ENCODE measurements at regions not wholly inside any gene's neighbourhood (a gene's known extent, or its start where the extent isn't known, plus 50 kb on each side); places are given as distances from the start of the nearest gene placed in this dataset.
"Not testable (repeated sequence)": the region's sequence is repeated elsewhere in the genome, so short reads cannot be mapped to it uniquely, and the experiment has no call there.

DNA sequence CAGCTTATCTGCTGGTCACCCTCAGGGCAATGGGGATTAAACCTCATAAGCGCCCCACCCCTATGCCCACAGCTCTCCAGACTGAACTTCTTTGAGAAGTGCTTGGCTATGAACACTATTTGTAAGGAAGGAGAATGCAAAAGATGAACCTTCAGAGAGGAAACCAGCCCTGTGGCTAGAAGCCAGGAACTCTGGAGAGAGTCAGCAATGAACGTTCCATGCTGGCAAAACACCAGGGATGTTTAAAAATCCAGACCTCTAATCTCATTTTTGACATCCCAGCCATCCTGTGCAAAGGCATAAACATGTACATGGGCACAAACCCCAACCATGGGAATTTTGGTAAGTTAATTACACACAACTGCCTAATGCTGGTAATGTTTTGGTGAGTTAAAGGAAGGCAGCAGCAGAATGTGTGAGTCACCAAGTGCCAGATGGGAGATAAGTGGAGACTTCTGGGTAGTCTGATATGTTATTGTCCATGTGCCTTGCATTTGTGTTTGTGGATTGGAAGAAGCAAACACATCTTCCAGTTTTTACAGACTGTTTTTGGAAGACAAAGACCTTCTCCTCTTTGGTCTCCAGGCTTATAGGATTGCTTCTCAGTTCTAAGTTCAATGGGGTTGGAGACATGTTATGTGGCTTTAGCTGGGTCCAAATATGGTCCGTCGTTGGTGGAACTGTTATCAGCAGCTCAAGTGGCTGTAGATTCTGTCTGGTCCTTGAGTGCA is 174.1 kb upstream of the ETV3 start:
- DNase-seq (ENCODE audit: low spot score): no peak
- H3K27me3 Mint-ChIP-seq (ENCODE audit: unreplicated experiment): no peaks in the 10 kb centered on the region
- no peak overlapping the region for H3K4me3 Mint-ChIP-seq (ENCODE audit: unreplicated experiment)
- H3K4me1 Mint-ChIP-seq (ENCODE audit: unreplicated experiment): peaks cover 12% of the 10 kb centered on the region
- H3K27ac Mint-ChIP-seq (ENCODE audit: unreplicated experiment): no peak overlapping the region
- H3K36me3 Mint-ChIP-seq (ENCODE audit: low read depth, unreplicated experiment): no peaks in the 10 kb centered on the region
- no peaks in the 10 kb centered on the region for H3K9me3 Mint-ChIP-seq (ENCODE audit: unreplicated experiment)
- TF ChIP-seq, protein P1, sequence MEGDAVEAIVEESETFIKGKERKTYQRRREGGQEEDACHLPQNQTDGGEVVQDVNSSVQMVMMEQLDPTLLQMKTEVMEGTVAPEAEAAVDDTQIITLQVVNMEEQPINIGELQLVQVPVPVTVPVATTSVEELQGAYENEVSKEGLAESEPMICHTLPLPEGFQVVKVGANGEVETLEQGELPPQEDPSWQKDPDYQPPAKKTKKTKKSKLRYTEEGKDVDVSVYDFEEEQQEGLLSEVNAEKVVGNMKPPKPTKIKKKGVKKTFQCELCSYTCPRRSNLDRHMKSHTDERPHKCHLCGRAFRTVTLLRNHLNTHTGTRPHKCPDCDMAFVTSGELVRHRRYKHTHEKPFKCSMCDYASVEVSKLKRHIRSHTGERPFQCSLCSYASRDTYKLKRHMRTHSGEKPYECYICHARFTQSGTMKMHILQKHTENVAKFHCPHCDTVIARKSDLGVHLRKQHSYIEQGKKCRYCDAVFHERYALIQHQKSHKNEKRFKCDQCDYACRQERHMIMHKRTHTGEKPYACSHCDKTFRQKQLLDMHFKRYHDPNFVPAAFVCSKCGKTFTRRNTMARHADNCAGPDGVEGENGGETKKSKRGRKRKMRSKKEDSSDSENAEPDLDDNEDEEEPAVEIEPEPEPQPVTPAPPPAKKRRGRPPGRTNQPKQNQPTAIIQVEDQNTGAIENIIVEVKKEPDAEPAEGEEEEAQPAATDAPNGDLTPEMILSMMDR (IDR thresholded peaks at IDR 0.05; ENCODE audit: unreplicated experiment): no peak

DNA sequence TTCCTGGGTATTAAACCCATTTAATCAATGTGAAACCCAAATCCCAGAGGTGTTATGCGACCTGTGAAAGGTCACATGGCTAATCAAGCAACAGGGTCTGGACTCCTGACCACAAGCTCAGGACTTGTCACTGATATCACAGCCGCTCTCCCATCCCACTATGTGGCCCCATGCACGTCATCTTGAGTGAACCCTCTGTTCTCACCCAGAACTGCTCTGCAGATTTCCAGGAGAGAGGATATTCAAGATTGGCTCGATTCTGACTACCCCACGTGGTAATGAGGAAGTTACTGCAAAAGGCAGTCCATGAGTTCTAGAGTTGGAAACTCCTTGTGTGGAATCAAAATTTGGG is 173.5 kb upstream of the ETV3 start:
- H3K27me3 Mint-ChIP-seq (ENCODE audit: unreplicated experiment): no peaks in the 10 kb centered on the region
- TF ChIP-seq, protein P1 (IDR thresholded peaks at IDR 0.05; ENCODE audit: unreplicated experiment): no peak
- H3K4me3 Mint-ChIP-seq (ENCODE audit: unreplicated experiment): no peak overlapping the region
- H3K27ac Mint-ChIP-seq (ENCODE audit: unreplicated experiment): no peak overlapping the region
- H3K4me1 Mint-ChIP-seq (ENCODE audit: unreplicated experiment): peaks cover 12% of the 10 kb centered on the region
- no peaks in the 10 kb centered on the region for H3K9me3 Mint-ChIP-seq (ENCODE audit: unreplicated experiment)
- H3K36me3 Mint-ChIP-seq (ENCODE audit: low read depth, unreplicated experiment): no peaks in the 10 kb centered on the region
- DNase-seq (ENCODE audit: low spot score): no peak

DNA sequence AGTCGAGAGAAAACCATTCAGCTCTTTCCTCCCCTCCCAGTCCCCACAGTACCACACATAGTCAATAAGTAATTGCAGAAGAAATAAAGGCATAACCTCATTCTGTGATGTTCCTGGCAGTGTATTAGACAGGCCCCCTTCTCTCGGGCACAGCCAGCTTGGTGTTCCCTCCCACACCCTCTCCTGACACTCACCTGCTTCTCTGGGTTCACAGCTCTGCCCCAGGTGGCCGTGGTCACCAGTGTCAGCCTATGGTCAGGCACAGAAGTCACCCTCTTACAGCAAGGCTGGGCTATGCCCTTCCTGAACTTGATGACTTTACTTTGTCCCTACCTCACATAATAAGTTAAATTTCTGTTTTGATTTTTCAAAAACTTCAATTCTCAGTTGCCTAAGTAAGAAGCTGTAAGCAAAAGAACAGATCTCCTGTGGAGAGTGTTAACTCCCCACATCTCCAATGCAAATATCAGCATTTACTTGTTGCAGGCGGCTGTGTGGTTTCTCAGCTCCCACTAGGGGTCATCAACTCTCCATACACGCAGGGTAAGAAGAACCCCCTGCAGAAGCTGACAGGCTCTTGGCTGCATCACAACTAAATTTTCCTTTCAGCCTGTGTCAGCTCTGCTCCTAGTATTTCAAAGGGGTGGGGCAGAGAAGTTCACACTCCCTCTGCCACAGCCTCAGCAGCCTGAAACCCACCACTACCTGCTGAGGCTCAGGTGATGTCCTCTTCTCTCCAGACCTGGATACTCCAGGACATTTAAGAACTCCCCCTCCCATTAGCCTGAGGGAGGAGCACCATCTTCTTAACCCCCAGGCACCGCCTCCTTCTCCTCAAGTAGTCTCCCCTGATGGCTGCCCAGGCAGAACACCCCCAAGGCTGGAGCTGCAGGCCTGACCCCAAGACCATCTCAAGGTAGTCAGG is 172.9 kb upstream of the ETV3 start:
- not testable (repeated sequence) for H3K9me3 Mint-ChIP-seq (ENCODE audit: unreplicated experiment); H3K27me3 Mint-ChIP-seq (ENCODE audit: unreplicated experiment); H3K27ac Mint-ChIP-seq (ENCODE audit: unreplicated experiment); H3K36me3 Mint-ChIP-seq (ENCODE audit: low read depth, unreplicated experiment); H3K4me3 Mint-ChIP-seq (ENCODE audit: unreplicated experiment)
- DNase-seq (ENCODE audit: low spot score): peak; percentile 37
- peaks cover 12% of the 10 kb centered on the region for H3K4me1 Mint-ChIP-seq (ENCODE audit: unreplicated experiment)

DNA sequence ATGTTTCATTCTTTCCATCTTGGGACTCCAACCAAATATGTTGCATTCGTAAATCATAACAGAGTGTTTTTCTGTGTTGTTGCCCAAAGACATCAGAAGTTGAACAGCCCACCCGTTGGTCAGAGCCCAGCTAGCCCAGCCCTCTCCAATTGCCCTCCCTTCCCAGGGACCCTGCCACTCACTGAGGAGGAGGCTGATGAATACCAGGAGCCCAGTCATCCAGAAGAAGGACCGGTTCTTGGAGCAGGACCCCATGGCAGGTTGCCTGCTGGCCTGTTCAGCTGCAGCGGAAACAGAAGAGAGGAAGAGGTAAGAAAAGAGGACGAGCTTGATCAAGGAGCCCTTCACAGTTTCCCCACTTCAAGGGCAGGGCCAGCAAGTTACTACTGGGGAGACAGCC is 172.2 kb upstream of the ETV3 start:
- H3K4me3 Mint-ChIP-seq (ENCODE audit: unreplicated experiment): no peak overlapping the region
- no peak overlapping the region for H3K27ac Mint-ChIP-seq (ENCODE audit: unreplicated experiment)
- H3K4me1 Mint-ChIP-seq (ENCODE audit: unreplicated experiment): peaks cover 12% of the 10 kb centered on the region
- no peaks in the 10 kb centered on the region for H3K27me3 Mint-ChIP-seq (ENCODE audit: unreplicated experiment)
- H3K36me3 Mint-ChIP-seq (ENCODE audit: low read depth, unreplicated experiment): no peaks in the 10 kb centered on the region
- no peak for DNase-seq (ENCODE audit: low spot score)
- TF ChIP-seq, protein P1 (IDR thresholded peaks at IDR 0.05; ENCODE audit: unreplicated experiment): no peak
- H3K9me3 Mint-ChIP-seq (ENCODE audit: unreplicated experiment): no peaks in the 10 kb centered on the region

DNA sequence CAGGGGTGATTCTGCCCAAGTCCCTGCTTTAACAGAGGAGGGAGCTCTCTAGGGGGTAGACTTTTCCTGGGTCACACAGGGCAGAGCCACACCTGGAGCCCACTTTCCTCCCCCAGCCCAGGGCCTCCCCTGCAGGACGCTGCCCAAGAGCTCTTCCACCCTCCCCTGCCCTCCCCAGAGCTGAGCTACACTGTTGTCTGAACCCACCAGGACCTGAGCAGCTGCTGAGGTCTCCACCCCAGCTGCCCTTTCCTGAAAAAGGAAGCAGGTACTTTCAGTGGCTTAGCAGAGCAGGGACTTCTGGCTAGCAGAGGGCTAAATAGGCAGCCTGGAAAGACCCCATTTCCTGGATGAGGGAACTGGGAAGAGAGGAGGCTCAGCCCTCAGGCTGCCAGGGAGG is 169.3 kb upstream of the ETV3 start:
- TF ChIP-seq, protein P1 (IDR thresholded peaks at IDR 0.05; ENCODE audit: unreplicated experiment): no peak
- Mint-ChIP-seq H3K4me1 (ENCODE audit: unreplicated experiment) (peaks cover 12% of the 10 kb centered on the region), H3K27ac (ENCODE audit: unreplicated experiment) (no peak overlapping the region), H3K27me3 (ENCODE audit: unreplicated experiment) (no peaks in the 10 kb centered on the region), H3K9me3 (ENCODE audit: unreplicated experiment) (no peaks in the 10 kb centered on the region), H3K4me3 (ENCODE audit: unreplicated experiment) (no peak overlapping the region), H3K36me3 (ENCODE audit: low read depth, unreplicated experiment) (no peaks in the 10 kb centered on the region)
- DNase-seq (ENCODE audit: low spot score): no peak

Measured in endothelial cell (in vitro differentiated cells).